VCaP (cell line): ENCODE measurements at regions not wholly inside any gene's neighbourhood (a gene's known extent, or its start where the extent isn't known, plus 50 kb on each side); places are given as distances from the start of the nearest gene placed in this dataset.

Source experiments
- H3K27ac ChIP-seq: fragments of 450-650 bp; 2 replicates; pipeline ENCODE4 v1.5.1; 2017
- CTCF ChIP-seq: fragments of 450-650 bp; conservative IDR thresholded peaks from 2 replicates; pipeline ENCODE4 v1.5.1; 2017; ENCODE audit warnings: mild to moderate bottlenecking, moderate library complexity

DNA sequence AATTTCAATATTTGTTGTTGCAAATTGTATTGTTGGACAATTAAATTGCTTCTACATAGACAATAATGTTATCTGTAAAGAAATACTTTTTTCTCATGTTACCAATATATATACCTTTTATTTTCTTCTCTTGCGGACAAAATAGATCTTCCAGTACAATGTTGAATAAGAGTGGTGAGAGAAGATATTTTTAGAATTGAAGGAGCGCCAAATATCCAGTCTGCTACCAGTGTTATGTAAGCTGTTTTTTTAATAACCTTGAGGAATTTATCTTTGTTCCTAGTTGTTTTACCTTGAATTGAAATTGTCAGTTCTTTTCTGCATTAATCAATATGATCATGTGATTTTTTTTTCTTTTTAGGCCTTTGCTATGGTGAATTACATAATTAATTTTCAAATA is 1702.5 kb upstream of the RAG2 start:
- no peak overlapping the region for H3K27ac ChIP-seq
- no peak for TF ChIP-seq CTCF

DNA sequence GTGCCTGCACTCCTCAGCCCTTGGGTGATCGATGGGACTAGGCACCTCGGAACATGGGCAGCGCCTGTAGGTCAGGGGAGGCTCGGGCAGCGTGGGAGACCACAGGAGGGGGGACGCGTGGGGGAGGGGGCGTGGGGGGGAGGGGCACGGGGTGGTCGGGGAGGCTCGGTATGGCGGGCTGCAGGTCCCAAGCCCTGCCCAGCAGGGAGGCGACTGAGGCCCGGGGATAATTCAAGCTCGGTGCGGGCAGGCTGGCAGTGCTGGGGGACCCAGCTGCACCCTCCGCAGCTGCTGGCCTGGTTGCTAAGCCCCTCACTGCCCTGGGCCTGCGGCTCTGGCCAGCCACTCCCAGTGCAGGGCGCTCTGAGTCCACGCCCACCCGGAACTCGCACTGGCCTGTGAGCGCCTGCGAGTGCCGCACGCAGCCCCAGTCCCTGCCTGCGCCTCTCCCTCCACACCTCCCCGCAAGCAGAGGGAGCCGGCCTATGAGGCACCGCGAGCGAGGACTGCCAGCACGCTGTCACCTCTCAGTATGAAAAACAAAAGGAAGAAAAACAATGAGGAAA is 1698.3 kb upstream of the RAG2 start:
- H3K27ac ChIP-seq, result no peak overlapping the region
- no peak for TF ChIP-seq CTCF

- TF ChIP-seq CTCF, result no peak
- H3K27ac ChIP-seq, result no peak overlapping the region
Observed at GRCh38 chr11:38282718-38283117, 1684.7 kb upstream of the RAG2 start.

DNA sequence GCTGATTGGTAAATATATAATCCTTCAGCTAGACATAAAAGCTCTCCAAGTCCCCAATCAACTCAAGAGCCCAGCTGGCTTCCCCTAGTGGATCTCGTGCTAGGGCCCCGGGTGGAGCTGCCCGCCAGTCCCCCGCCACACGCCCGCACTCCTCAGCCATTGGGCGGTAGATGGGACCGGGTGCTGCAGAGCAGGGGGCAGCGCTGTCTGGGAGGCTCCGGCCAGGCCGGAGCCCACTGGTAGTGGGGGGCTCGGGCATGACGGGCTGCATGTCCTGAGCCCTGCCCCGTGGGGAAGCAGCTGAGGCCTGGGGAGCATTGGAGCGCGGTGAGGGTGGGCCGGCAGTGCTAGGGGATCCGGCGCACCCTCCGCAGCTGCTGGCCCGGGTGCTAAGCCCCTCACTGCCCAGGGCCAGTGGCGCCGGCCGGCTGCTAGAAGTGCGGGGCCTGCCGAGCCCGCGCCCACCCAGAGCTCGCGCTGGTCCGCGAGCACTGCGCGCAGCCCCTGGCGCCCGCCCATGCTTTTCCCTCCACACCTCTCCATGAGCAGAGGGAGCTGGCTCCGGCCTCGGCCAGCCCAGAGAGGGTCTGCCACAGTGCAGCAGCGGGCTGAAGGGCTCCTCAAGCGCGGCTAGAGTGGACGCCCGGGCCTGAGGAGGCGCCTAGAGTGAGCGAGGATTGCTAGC is 1680.6 kb upstream of the RAG2 start:
- TF ChIP-seq CTCF, result no peak

DNA sequence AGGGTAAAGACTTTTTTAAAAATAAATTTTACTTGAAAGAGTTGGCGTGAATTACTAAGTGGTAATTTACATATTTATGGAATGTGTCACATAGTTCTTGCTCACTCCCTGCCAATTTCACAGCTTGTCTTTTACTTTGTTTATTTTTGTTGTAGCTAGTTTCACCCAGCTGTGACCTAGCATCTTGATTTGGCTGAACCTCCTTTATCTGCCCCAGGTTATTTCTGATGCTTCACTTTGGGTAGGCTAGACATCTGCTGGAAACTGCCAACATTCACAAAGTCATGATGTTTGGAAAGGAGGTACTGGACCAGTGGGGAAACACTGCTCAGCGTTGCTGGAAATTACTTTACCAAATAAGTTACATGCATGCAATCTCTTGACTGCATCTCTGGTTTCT is 1676.0 kb upstream of the RAG2 start:
- no peak for TF ChIP-seq CTCF

More for the DNA sequence above, 1680.6 kb upstream of the RAG2 start:
- H3K27ac ChIP-seq, result no peak overlapping the region

DNA sequence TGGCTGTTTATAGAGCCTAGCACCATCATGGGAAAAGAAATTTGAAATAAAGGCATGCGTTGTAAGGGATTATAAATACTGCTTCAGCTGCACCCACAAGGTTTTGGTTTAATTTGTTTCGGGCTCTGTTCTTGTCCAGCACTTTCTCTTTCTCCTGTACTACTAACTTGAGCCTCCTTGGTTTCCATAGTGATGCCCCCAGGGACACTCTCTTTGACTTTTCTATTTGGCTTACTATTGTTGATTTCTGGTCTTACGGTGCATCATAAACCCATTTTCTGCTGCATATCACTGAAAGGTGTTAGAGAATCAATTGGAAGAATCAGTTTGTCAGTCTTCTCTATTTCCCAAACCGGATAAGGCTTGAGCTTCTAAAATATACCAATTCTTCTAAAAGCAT is 1674.3 kb upstream of the RAG2 start:
- H3K27ac ChIP-seq, result no peak overlapping the region
- TF ChIP-seq CTCF, result no peak

More for the DNA sequence above, 1676.0 kb upstream of the RAG2 start:
- H3K27ac ChIP-seq, result no peak overlapping the region

GRCh38 chr11:38266691-38267090 is 1668.7 kb upstream of the RAG2 start:
- no peak overlapping the region for H3K27ac ChIP-seq
- no peak for TF ChIP-seq CTCF
